ENCODE measurements at regions not wholly inside any gene's neighbourhood (a gene's known extent, or its start where the extent isn't known, plus 50 kb on each side); places are given as distances from the start of the nearest gene placed in this dataset.

GRCh38 chr5:159435855-159436254, 105.6 kb upstream of the IL12B start:
- Histone ChIP-seq H3K18ac (ENCODE audit: low read length) (no peak overlapping the region), H3K9ac (ENCODE audit: low read length) (no peak overlapping the region), H2BK120ac (ENCODE audit: low read depth, low read length) (no peak overlapping the region), H3K4me3 (ENCODE audit: low read length) (no peak overlapping the region), H3K27ac (ENCODE audit: low read depth, low read length) (no peak overlapping the region), H3K56ac (ENCODE audit: low read length) (no peak overlapping the region), H2AK5ac (ENCODE audit: low read length) (no peak overlapping the region), H3K4ac (ENCODE audit: low read depth, low read length) (no peak overlapping the region), H3K23ac (ENCODE audit: low read length) (no peak overlapping the region), H3K36me3 (ENCODE audit: control insufficient read depth, insufficient read depth, low read length) (no peaks in the 10 kb centered on the region), H3K27me3 (ENCODE audit: insufficient read depth, low read length, poor library complexity) (no peaks in the 10 kb centered on the region), H3K79me2 (ENCODE audit: control insufficient read depth, insufficient read depth, low read length) (no peaks in the 10 kb centered on the region), H3K4me2 (ENCODE audit: low read length) (no peak overlapping the region), H2BK15ac (replicated peaks; ENCODE audit: low read depth) (no peak overlapping the region), H3K79me1 (ENCODE audit: low read length) (no peaks in the 10 kb centered on the region), H2BK5ac (ENCODE audit: low read length) (no peak overlapping the region), H3K4me1 (ENCODE audit: control insufficient read depth, low read depth, low read length) (no peaks in the 10 kb centered on the region), H4K8ac (ENCODE audit: low read depth, low read length) (no peak overlapping the region), H4K5ac (ENCODE audit: low read length) (no peak overlapping the region)
- no CpG with 5 or more reads among the region's 2 CpGs for WGBS (ENCODE audit: extremely low coverage, insufficient coverage, low lambda C conversion rate)
- no peak for DNase-seq

GRCh38 chr5:159438092-159438491, 107.8 kb upstream of the IL12B start:
- Histone ChIP-seq H2BK120ac (ENCODE audit: low read depth, low read length) (no peak overlapping the region), H3K56ac (ENCODE audit: low read length) (no peak overlapping the region), H3K4ac (ENCODE audit: low read depth, low read length) (no peak overlapping the region), H3K79me2 (ENCODE audit: control insufficient read depth, insufficient read depth, low read length) (no peaks in the 10 kb centered on the region), H3K79me1 (ENCODE audit: low read length) (no peaks in the 10 kb centered on the region), H2BK15ac (replicated peaks; ENCODE audit: low read depth) (no peak overlapping the region), H3K23ac (ENCODE audit: low read length) (no peak overlapping the region), H4K8ac (ENCODE audit: low read depth, low read length) (no peak overlapping the region), H3K27ac (ENCODE audit: low read depth, low read length) (no peak overlapping the region), H4K5ac (ENCODE audit: low read length) (no peak overlapping the region), H3K4me2 (ENCODE audit: low read length) (no peak overlapping the region), H2AK5ac (ENCODE audit: low read length) (no peak overlapping the region), H3K4me1 (ENCODE audit: control insufficient read depth, low read depth, low read length) (peaks cover 3% of the 10 kb centered on the region), H3K27me3 (ENCODE audit: insufficient read depth, low read length, poor library complexity) (no peaks in the 10 kb centered on the region), H3K4me3 (ENCODE audit: low read length) (no peak overlapping the region), H2BK5ac (ENCODE audit: low read length) (no peak overlapping the region), H3K9ac (ENCODE audit: low read length) (no peak overlapping the region), H3K18ac (ENCODE audit: low read length) (no peak overlapping the region), H3K36me3 (ENCODE audit: control insufficient read depth, insufficient read depth, low read length) (no peaks in the 10 kb centered on the region)
- DNase-seq = no peak
- WGBS (ENCODE audit: extremely low coverage, insufficient coverage, low lambda C conversion rate) = no CpG with 5 or more reads among the region's 4 CpGs

GRCh38 chr5:159439002-159439401, 108.7 kb upstream of the IL12B start:
- H3K79me1 ChIP-seq (ENCODE audit: low read length) = no peaks in the 10 kb centered on the region
- H3K9ac ChIP-seq (ENCODE audit: low read length) = no peak overlapping the region
- no peak overlapping the region for H3K4ac ChIP-seq (ENCODE audit: low read depth, low read length)
- no peaks in the 10 kb centered on the region for H3K79me2 ChIP-seq (ENCODE audit: control insufficient read depth, insufficient read depth, low read length)
- H3K36me3 ChIP-seq (ENCODE audit: control insufficient read depth, insufficient read depth, low read length) = no peaks in the 10 kb centered on the region
- no peak for DNase-seq
- H4K8ac ChIP-seq (ENCODE audit: low read depth, low read length) = no peak overlapping the region
- H3K27ac ChIP-seq (ENCODE audit: low read depth, low read length) = no peak overlapping the region
- H3K56ac ChIP-seq (ENCODE audit: low read length) = no peak overlapping the region
- no peak overlapping the region for H2BK15ac ChIP-seq (replicated peaks; ENCODE audit: low read depth)
- H2BK120ac ChIP-seq (ENCODE audit: low read depth, low read length) = no peak overlapping the region
- H3K4me2 ChIP-seq (ENCODE audit: low read length) = no peak overlapping the region
- no peaks in the 10 kb centered on the region for H3K27me3 ChIP-seq (ENCODE audit: insufficient read depth, low read length, poor library complexity)
- no peak overlapping the region for H4K5ac ChIP-seq (ENCODE audit: low read length)
- H2BK5ac ChIP-seq (ENCODE audit: low read length) = no peak overlapping the region
- H2AK5ac ChIP-seq (ENCODE audit: low read length) = no peak overlapping the region
- no peak overlapping the region for H3K23ac ChIP-seq (ENCODE audit: low read length)
- no peak overlapping the region for H3K18ac ChIP-seq (ENCODE audit: low read length)
- WGBS (ENCODE audit: extremely low coverage, insufficient coverage, low lambda C conversion rate) = no CpG with 5 or more reads among the region's 2 CpGs
- H3K4me1 ChIP-seq (ENCODE audit: control insufficient read depth, low read depth, low read length) = peaks cover 3% of the 10 kb centered on the region
- no peak overlapping the region for H3K4me3 ChIP-seq (ENCODE audit: low read length)

- Histone ChIP-seq H3K27me3 (ENCODE audit: insufficient read depth, low read length, poor library complexity) (no peaks in the 10 kb centered on the region), H3K4me3 (ENCODE audit: low read length) (no peak overlapping the region), H3K4me1 (ENCODE audit: control insufficient read depth, low read depth, low read length) (peaks cover 3% of the 10 kb centered on the region), H3K4me2 (ENCODE audit: low read length) (no peak overlapping the region), H2AK5ac (ENCODE audit: low read length) (no peak overlapping the region), H3K79me2 (ENCODE audit: control insufficient read depth, insufficient read depth, low read length) (no peaks in the 10 kb centered on the region), H3K56ac (ENCODE audit: low read length) (no peak overlapping the region), H3K79me1 (ENCODE audit: low read length) (no peaks in the 10 kb centered on the region), H4K8ac (ENCODE audit: low read depth, low read length) (no peak overlapping the region), H2BK15ac (replicated peaks; ENCODE audit: low read depth) (no peak overlapping the region), H2BK120ac (ENCODE audit: low read depth, low read length) (no peak overlapping the region), H3K9ac (ENCODE audit: low read length) (no peak overlapping the region), H3K23ac (ENCODE audit: low read length) (no peak overlapping the region), H3K18ac (ENCODE audit: low read length) (no peak overlapping the region), H3K27ac (ENCODE audit: low read depth, low read length) (no peak overlapping the region), H4K5ac (ENCODE audit: low read length) (no peak overlapping the region), H2BK5ac (ENCODE audit: low read length) (no peak overlapping the region), H3K36me3 (ENCODE audit: control insufficient read depth, insufficient read depth, low read length) (no peaks in the 10 kb centered on the region), H3K4ac (ENCODE audit: low read depth, low read length) (no peak overlapping the region)
- no peak for DNase-seq
- no CpG with 5 or more reads among the region's 7 CpGs for WGBS (ENCODE audit: extremely low coverage, insufficient coverage, low lambda C conversion rate)
Observed at GRCh38 chr5:159440235-159440634, 109.9 kb upstream of the IL12B start.

GRCh38 chr5:159440968-159441367, 110.7 kb upstream of the IL12B start:
- Histone ChIP-seq H4K5ac (ENCODE audit: low read length) (no peak overlapping the region), H3K4me1 (ENCODE audit: control insufficient read depth, low read depth, low read length) (peaks cover 3% of the 10 kb centered on the region), H3K9ac (ENCODE audit: low read length) (no peak overlapping the region), H4K8ac (ENCODE audit: low read depth, low read length) (no peak overlapping the region), H3K27ac (ENCODE audit: low read depth, low read length) (no peak overlapping the region), H3K23ac (ENCODE audit: low read length) (no peak overlapping the region), H3K27me3 (ENCODE audit: insufficient read depth, low read length, poor library complexity) (no peaks in the 10 kb centered on the region), H3K4me2 (ENCODE audit: low read length) (no peak overlapping the region), H2AK5ac (ENCODE audit: low read length) (no peak overlapping the region), H3K56ac (ENCODE audit: low read length) (no peak overlapping the region), H3K18ac (ENCODE audit: low read length) (no peak overlapping the region), H3K4ac (ENCODE audit: low read depth, low read length) (no peak overlapping the region), H2BK120ac (ENCODE audit: low read depth, low read length) (no peak overlapping the region), H3K79me1 (ENCODE audit: low read length) (no peaks in the 10 kb centered on the region), H2BK15ac (replicated peaks; ENCODE audit: low read depth) (no peak overlapping the region), H3K4me3 (ENCODE audit: low read length) (no peak overlapping the region), H3K36me3 (ENCODE audit: control insufficient read depth, insufficient read depth, low read length) (no peaks in the 10 kb centered on the region), H3K79me2 (ENCODE audit: control insufficient read depth, insufficient read depth, low read length) (no peaks in the 10 kb centered on the region), H2BK5ac (ENCODE audit: low read length) (no peak overlapping the region)
- WGBS (ENCODE audit: extremely low coverage, insufficient coverage, low lambda C conversion rate) = no CpG with 5 or more reads among the region's 4 CpGs
- no peak for DNase-seq

GRCh38 chr5:159441441-159441840, 111.2 kb upstream of the IL12B start:
- Histone ChIP-seq H3K4me3 (ENCODE audit: low read length) (no peak overlapping the region), H3K79me2 (ENCODE audit: control insufficient read depth, insufficient read depth, low read length) (no peaks in the 10 kb centered on the region), H3K4me2 (ENCODE audit: low read length) (no peak overlapping the region), H2AK5ac (ENCODE audit: low read length) (no peak overlapping the region), H4K8ac (ENCODE audit: low read depth, low read length) (no peak overlapping the region), H3K27ac (ENCODE audit: low read depth, low read length) (no peak overlapping the region), H2BK15ac (replicated peaks; ENCODE audit: low read depth) (no peak overlapping the region), H3K27me3 (ENCODE audit: insufficient read depth, low read length, poor library complexity) (no peaks in the 10 kb centered on the region), H2BK5ac (ENCODE audit: low read length) (no peak overlapping the region), H3K18ac (ENCODE audit: low read length) (no peak overlapping the region), H3K23ac (ENCODE audit: low read length) (no peak overlapping the region), H3K36me3 (ENCODE audit: control insufficient read depth, insufficient read depth, low read length) (no peaks in the 10 kb centered on the region), H3K4me1 (ENCODE audit: control insufficient read depth, low read depth, low read length) (peaks cover 3% of the 10 kb centered on the region), H2BK120ac (ENCODE audit: low read depth, low read length) (no peak overlapping the region), H3K56ac (ENCODE audit: low read length) (no peak overlapping the region), H3K9ac (ENCODE audit: low read length) (no peak overlapping the region), H4K5ac (ENCODE audit: low read length) (no peak overlapping the region), H3K4ac (ENCODE audit: low read depth, low read length) (no peak overlapping the region), H3K79me1 (ENCODE audit: low read length) (no peaks in the 10 kb centered on the region)
- WGBS (ENCODE audit: extremely low coverage, insufficient coverage, low lambda C conversion rate) = no CpG with 5 or more reads among the region's 3 CpGs
- DNase-seq = peak; percentile 74
